CD14-positive monocyte (primary cell): ENCODE measurements at regions not wholly inside any gene's neighbourhood (a gene's known extent, or its start where the extent isn't known, plus 50 kb on each side); places are given as distances from the start of the nearest gene placed in this dataset.

ENCODE experiments used
- DNase-seq, 3 donors: peaks; one replicate each; pipeline ENCODE4 v3.0.0-alpha.2; 2011 to 2022
- H2AFZ ChIP-seq: 2 replicates; pipeline ENCODE4 v1.6.0; 2012; ENCODE audit warnings: mild to moderate bottlenecking, low read depth, low read length, inconsistent platforms; ENCODE audit not compliant: insufficient read depth, poor library complexity, severe bottlenecking
- H3K27ac ChIP-seq, 2 donors: 1 replicate in 1 of 2; 2 replicates in 1 of 2; pipeline ENCODE4 v1.5.1; 2012 to 2013; ENCODE audit warnings: low read length in 2 of 2, control low read depth in 1 of 2, inconsistent platforms in 1 of 2, low read depth in 1 of 2, mild to moderate bottlenecking in 1 of 2
- H3K27me3 ChIP-seq, 2 donors: one replicate each; pipeline versions ENCODE4 v1.6.0 to v1.6.1; 2011 to 2013; ENCODE audit warnings: low read length in 2 of 2; ENCODE audit not compliant: control insufficient read depth in 2 of 2, insufficient read depth in 2 of 2
- H3K36me3 ChIP-seq, 2 donors: replicated peaks in 1 of 2; 1 replicate in 1 of 2; 2 replicates in 1 of 2; pipeline versions ENCODE4 v1.5.1 to v1.6.1; 2012 to 2013; ENCODE audit warnings: low read length in 2 of 2, control low read depth in 1 of 2, inconsistent platforms in 1 of 2, mild to moderate bottlenecking in 1 of 2; ENCODE audit not compliant: insufficient read depth in 2 of 2, control insufficient read depth in 1 of 2
- H3K4me1 ChIP-seq, 2 donors: 1 replicate in 1 of 2; 2 replicates in 1 of 2; pipeline versions ENCODE4 v1.5.1 to v1.6.1; 2012 to 2013; ENCODE audit warnings: low read length in 2 of 2, control low read depth in 1 of 2, inconsistent platforms in 1 of 2, mild to moderate bottlenecking in 1 of 2, moderate library complexity in 1 of 2; ENCODE audit not compliant: insufficient read depth in 2 of 2, control insufficient read depth in 1 of 2
- H3K4me2 ChIP-seq: replicated peaks from 2 replicates; pipeline ENCODE3; 2012; ENCODE audit warnings: low read length, moderate library complexity, mild to moderate bottlenecking; ENCODE audit not compliant: poor library complexity, severe bottlenecking; ENCODE audit errors: extremely low read depth
- H3K4me3 ChIP-seq, 3 experiments: fragments of 200-600 bp in 1 of 3; sonication (generic) in 1 of 3; replicated peaks in 1 of 3; 1 replicate in 2 of 3; 2 replicates in 1 of 3; pipeline ENCODE4 v1.5.1; 2011 to 2013; ENCODE audit warnings: low read length in 3 of 3, mild to moderate bottlenecking in 3 of 3, control low read depth in 2 of 3, low read depth in 2 of 3, inconsistent platforms in 1 of 3, moderate library complexity in 1 of 3
- H3K79me2 ChIP-seq: 2 replicates; pipeline ENCODE4 v1.6.0; 2012; ENCODE audit warnings: mild to moderate bottlenecking, control low read depth, inconsistent platforms, low read length, moderate library complexity; ENCODE audit not compliant: insufficient read depth
- H3K9ac ChIP-seq: 2 replicates; pipeline ENCODE4 v1.6.0; 2017; ENCODE audit warnings: low read length, mild to moderate bottlenecking; ENCODE audit not compliant: insufficient read depth, poor library complexity, severe bottlenecking
- H3K9me3 ChIP-seq, 2 donors: replicated peaks in 1 of 2; 1 replicate in 1 of 2; 2 replicates in 1 of 2; pipeline versions ENCODE4 v1.5.1 to v1.6.1; 2012 to 2013; ENCODE audit warnings: low read length in 2 of 2, control low read depth in 1 of 2; ENCODE audit not compliant: control insufficient read depth in 1 of 2, insufficient read depth in 1 of 2
- H4K20me1 ChIP-seq: 2 replicates; pipeline ENCODE4 v1.6.0; 2012; ENCODE audit warnings: mild to moderate bottlenecking, low read length, control low read depth, moderate library complexity; ENCODE audit not compliant: insufficient read depth
- H3K27ac Mint-ChIP-seq, 7 donors: one replicate each; pipeline ENCODE4 v1.8.0; 2020; ENCODE audit warnings: mild to moderate bottlenecking in 7 of 7, mixed read lengths in 7 of 7, moderate library complexity in 6 of 7, inconsistent platforms in 2 of 7
- H3K27me3 Mint-ChIP-seq, 3 donors: one replicate each; pipeline ENCODE4 v1.8.0; 2021 to 2022; ENCODE audit warnings: low read depth in 3 of 3, mild to moderate bottlenecking in 3 of 3, mixed read lengths in 3 of 3, moderate library complexity in 3 of 3, inconsistent platforms in 1 of 3
- H3K36me3 Mint-ChIP-seq, 2 donors: one replicate each; pipeline ENCODE4 v1.8.0; 2020; ENCODE audit warnings: mixed read lengths in 2 of 2, inconsistent platforms in 1 of 2, mild to moderate bottlenecking in 1 of 2
- H3K4me1 Mint-ChIP-seq: one replicate; pipeline ENCODE4 v1.8.0; 2020; ENCODE audit warnings: mild to moderate bottlenecking, mixed read lengths
- H3K4me3 Mint-ChIP-seq, 2 donors: one replicate each; pipeline ENCODE4 v1.8.0; 2020; ENCODE audit warnings: mild to moderate bottlenecking in 2 of 2, mixed read lengths in 2 of 2, moderate library complexity in 1 of 2
- H3K9me3 Mint-ChIP-seq, 7 donors: one replicate each; pipeline ENCODE4 v1.8.0; 2020 to 2022; ENCODE audit warnings: mixed read lengths in 7 of 7, mild to moderate bottlenecking in 6 of 7, moderate library complexity in 6 of 7, inconsistent platforms in 2 of 7
- WGBS: methylation state at CpG from one replicate; pipeline ENCODE4 v1.1.5; 2013; ENCODE audit warnings: missing lambda C conversion rate; ENCODE audit not compliant: insufficient coverage; 5-methylcytosine and 5-hydroxymethylcytosine counted together
- intact Hi-C, 2 donors: fragments of 100-400 bp; cut with micrococcal nuclease; formaldehyde crosslinking; loops; one replicate each; pipeline versions ENCODE4 v1.15.0 to v1.15.1; 2023
- TF ChIP-seq, protein P1 (sequence below): fragments of 200-600 bp; IDR thresholded peaks from one replicate; pipeline ENCODE4 v1.8.0; 2022; ENCODE audit warnings: antibody characterized with exemption, mild to moderate bottlenecking

DNA sequence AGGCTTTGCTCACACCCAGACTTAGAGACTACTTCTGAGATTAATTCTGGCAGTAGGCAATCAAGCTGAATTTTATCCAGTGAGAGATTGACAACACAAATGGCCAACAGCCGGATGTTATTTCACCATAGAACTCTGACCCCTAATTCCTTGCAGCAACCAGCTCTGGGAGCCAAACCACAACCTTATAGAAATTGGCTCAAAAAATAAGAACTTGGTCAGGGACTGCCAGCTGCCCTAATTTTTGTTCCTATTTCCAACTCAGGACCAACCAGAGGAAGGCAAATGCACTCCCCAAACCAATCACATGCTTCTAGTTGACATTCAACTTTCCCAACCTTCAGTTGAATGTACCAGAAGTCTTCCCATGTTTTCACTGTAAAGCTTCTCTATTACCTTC, 269.7 kb downstream of the HS3ST1 start:
- Histone ChIP-seq H3K9me3 (no peaks in the 10 kb centered on the region), H4K20me1 (no peaks in the 10 kb centered on the region), H3K4me3 (no peak overlapping the region), H3K36me3 (no peaks in the 10 kb centered on the region), H3K4me2 (no peak overlapping the region), H3K4me1 (no peaks in the 10 kb centered on the region), H3K9ac (no peak overlapping the region), H3K27me3 (no peaks in the 10 kb centered on the region), H2AFZ (no peak overlapping the region), H3K27ac (no peak overlapping the region), H3K79me2 (no peaks in the 10 kb centered on the region)
- Mint-ChIP-seq H3K36me3 (no peaks in the 10 kb centered on the region), H3K4me1 (no peaks in the 10 kb centered on the region), H3K27me3 (peaks cover 0 to 3% (median 0%) of the 10 kb centered on the region in 3 donors), H3K27ac (no peak overlapping the region), H3K9me3 (peaks cover 2 to 11% (median 8%) of the 10 kb centered on the region in 7 donors), H3K4me3 (no peak overlapping the region)
- TF ChIP-seq, protein P1, sequence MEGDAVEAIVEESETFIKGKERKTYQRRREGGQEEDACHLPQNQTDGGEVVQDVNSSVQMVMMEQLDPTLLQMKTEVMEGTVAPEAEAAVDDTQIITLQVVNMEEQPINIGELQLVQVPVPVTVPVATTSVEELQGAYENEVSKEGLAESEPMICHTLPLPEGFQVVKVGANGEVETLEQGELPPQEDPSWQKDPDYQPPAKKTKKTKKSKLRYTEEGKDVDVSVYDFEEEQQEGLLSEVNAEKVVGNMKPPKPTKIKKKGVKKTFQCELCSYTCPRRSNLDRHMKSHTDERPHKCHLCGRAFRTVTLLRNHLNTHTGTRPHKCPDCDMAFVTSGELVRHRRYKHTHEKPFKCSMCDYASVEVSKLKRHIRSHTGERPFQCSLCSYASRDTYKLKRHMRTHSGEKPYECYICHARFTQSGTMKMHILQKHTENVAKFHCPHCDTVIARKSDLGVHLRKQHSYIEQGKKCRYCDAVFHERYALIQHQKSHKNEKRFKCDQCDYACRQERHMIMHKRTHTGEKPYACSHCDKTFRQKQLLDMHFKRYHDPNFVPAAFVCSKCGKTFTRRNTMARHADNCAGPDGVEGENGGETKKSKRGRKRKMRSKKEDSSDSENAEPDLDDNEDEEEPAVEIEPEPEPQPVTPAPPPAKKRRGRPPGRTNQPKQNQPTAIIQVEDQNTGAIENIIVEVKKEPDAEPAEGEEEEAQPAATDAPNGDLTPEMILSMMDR: no peak
- WGBS: 38% methylated on average over 1 of the region's 1 CpG
- intact Hi-C loops: no loop called here
- DNase-seq: no peak

DNA sequence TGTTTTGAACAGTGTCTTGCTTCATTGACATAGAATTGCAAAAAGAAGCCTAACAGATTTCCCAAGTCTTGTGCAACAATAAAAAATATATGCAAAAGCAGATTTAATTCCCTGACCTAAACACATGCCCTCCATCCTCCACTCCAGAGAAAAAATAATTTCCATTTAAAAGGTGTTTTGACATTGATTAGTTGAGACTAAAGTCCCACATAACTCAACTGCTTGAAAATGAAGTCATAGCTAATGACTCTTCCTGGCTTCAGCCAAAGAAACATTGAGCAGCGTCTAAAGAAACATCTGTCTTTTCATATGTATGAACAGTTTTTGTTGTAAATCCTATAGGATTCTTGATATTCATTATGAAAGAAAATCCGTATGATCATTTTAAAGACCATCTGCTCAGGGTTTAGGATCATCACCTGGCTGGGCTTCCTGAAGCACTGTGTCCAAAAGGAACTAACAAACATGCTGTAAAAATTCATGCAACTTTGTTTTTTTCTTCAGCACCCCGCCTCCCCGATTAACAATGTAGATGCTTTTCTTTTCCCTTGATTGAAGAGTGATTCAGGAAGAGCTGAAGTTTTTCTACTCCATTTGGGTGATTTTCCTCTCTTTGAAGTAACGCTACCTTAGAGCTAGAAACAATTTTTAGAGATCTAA, 273.4 kb downstream of the HS3ST1 start:
- TF ChIP-seq, protein P1: no peak
- H3K4me3 ChIP-seq: no peak overlapping the region
- no peaks in the 10 kb centered on the region for H3K4me1 ChIP-seq
- DNase-seq: no peak
- H3K27ac Mint-ChIP-seq: no peak overlapping the region
- H3K4me1 Mint-ChIP-seq: no peaks in the 10 kb centered on the region
- H3K27me3 Mint-ChIP-seq: peaks cover 0 to 3% (median 0%) of the 10 kb centered on the region in 3 donors
- H3K4me3 Mint-ChIP-seq: no peak overlapping the region
- 100% methylated on average over 1 of the region's 5 CpGs for WGBS
- no peaks in the 10 kb centered on the region for H3K79me2 ChIP-seq
- no peaks in the 10 kb centered on the region for H4K20me1 ChIP-seq
- peaks cover 0 to 2% (median 0%) of the 10 kb centered on the region in 7 donors for H3K9me3 Mint-ChIP-seq
- no peaks in the 10 kb centered on the region for H3K27me3 ChIP-seq
- intact Hi-C loops: no loop called here
- no peaks in the 10 kb centered on the region for H3K9me3 ChIP-seq
- H2AFZ ChIP-seq: no peak overlapping the region
- no peak overlapping the region for H3K27ac ChIP-seq
- H3K9ac ChIP-seq: no peak overlapping the region
- no peaks in the 10 kb centered on the region for H3K36me3 ChIP-seq
- no peak overlapping the region for H3K4me2 ChIP-seq
- no peaks in the 10 kb centered on the region for H3K36me3 Mint-ChIP-seq
